Ascending aorta (tissue), 2 donors: ENCODE measurements at regions not wholly inside any gene's neighbourhood (a gene's known extent, or its start where the extent isn't known, plus 50 kb on each side); places are given as distances from the start of the nearest gene placed in this dataset.

Experiments used
- DNase-seq, 2 donors: peaks; one replicate each; pipeline ENCODE4 v3.0.0-alpha.2; 2019; ENCODE audit warnings: low spot score in 2 of 2
- H3K27ac ChIP-seq, 2 donors: fragments of 200-600 bp; sonication (generic); one replicate each; pipeline ENCODE4 v1.5.1; 2016 to 2017; ENCODE audit warnings: mild to moderate bottlenecking in 1 of 2
- H3K27me3 ChIP-seq: fragments of 200-600 bp; sonication (generic); one replicate; pipeline ENCODE4 v1.5.1; 2017
- H3K36me3 ChIP-seq, 2 donors: fragments of 200-600 bp; sonication (generic); one replicate each; pipeline ENCODE4 v1.5.1; 2016
- H3K4me1 ChIP-seq, 2 donors: fragments of 200-600 bp; sonication (generic); one replicate each; pipeline ENCODE4 v1.5.1; 2016 to 2017; ENCODE audit warnings: mild to moderate bottlenecking in 1 of 2
- H3K4me3 ChIP-seq, 2 donors: fragments of 200-600 bp; sonication (generic); one replicate each; pipeline ENCODE4 v1.5.1; 2016 to 2017; ENCODE audit warnings: mild to moderate bottlenecking in 1 of 2
- H3K9me3 ChIP-seq, 2 donors: fragments of 200-600 bp; sonication (generic); one replicate each; pipeline ENCODE4 v1.5.1; 2016
- CTCF ChIP-seq, 3 experiments: fragments of 200-600 bp in 2 of 3; fragments of 450-650 bp in 1 of 3; sonication (generic) in 2 of 3; IDR thresholded peaks; one replicate each; pipeline ENCODE4 v1.5.1; 2016 to 2019; ENCODE audit warnings: antibody characterized with exemption in 3 of 3, mild to moderate bottlenecking in 1 of 3, moderate library complexity in 1 of 3
- intact Hi-C: fragments of 100-400 bp; cut with DNase I; formaldehyde crosslinking; loops from one replicate; pipeline ENCODE4 v1.15.1; 2023

GRCh38 chr11:39960206-39960605 lies 1499.2 kb downstream of the LRRC4C start:
- no peak for DNase-seq
- intact Hi-C loops = no loop called here
- Histone ChIP-seq H3K4me1 (no peaks in the 10 kb centered on the region), H3K27ac (no peak overlapping the region), H3K36me3 (no peaks in the 10 kb centered on the region), H3K4me3 (no peak overlapping the region), H3K27me3 (no peaks in the 10 kb centered on the region), H3K9me3 (no peaks in the 10 kb centered on the region)
- no peak for TF ChIP-seq CTCF (IDR thresholded peaks at IDR 0.05)

GRCh38 chr11:39932966-39933365 lies 1526.5 kb downstream of the LRRC4C start:
- no peak overlapping the region for H3K4me3 ChIP-seq
- H3K9me3 ChIP-seq = no peaks in the 10 kb centered on the region
- H3K27ac ChIP-seq = no peak overlapping the region
- no peak for TF ChIP-seq CTCF (IDR thresholded peaks at IDR 0.05)
- intact Hi-C loops = no loop called here
- no peak for DNase-seq
- no peaks in the 10 kb centered on the region for H3K36me3 ChIP-seq
- no peaks in the 10 kb centered on the region for H3K27me3 ChIP-seq
- H3K4me1 ChIP-seq = no peaks in the 10 kb centered on the region

- intact Hi-C loops = no loop called here
- Histone ChIP-seq H3K36me3 (no peaks in the 10 kb centered on the region), H3K27ac (no peak overlapping the region), H3K4me1 (no peaks in the 10 kb centered on the region), H3K9me3 (peaks cover 0 to 5% of the 10 kb centered on the region in 2 donors), H3K4me3 (no peak overlapping the region), H3K27me3 (no peaks in the 10 kb centered on the region)
- no peak for TF ChIP-seq CTCF (IDR thresholded peaks at IDR 0.05)
- no peak for DNase-seq
These were observed 1542.2 kb downstream of the LRRC4C start for GRCh38 chr11:39917256-39917655.

GRCh38 chr11:39910087-39910486 lies 1549.4 kb downstream of the LRRC4C start:
- Histone ChIP-seq H3K4me1 (no peaks in the 10 kb centered on the region), H3K36me3 (no peaks in the 10 kb centered on the region), H3K27ac (no peak overlapping the region), H3K27me3 (no peaks in the 10 kb centered on the region), H3K4me3 (no peak overlapping the region), H3K9me3 (no peaks in the 10 kb centered on the region)
- intact Hi-C loops = no loop called here
- DNase-seq = no peak
- no peak for TF ChIP-seq CTCF (IDR thresholded peaks at IDR 0.05)

- Histone ChIP-seq H3K4me3 (no peak overlapping the region), H3K4me1 (no peaks in the 10 kb centered on the region), H3K27me3 (no peaks in the 10 kb centered on the region), H3K9me3 (no peaks in the 10 kb centered on the region), H3K27ac (no peak overlapping the region), H3K36me3 (no peaks in the 10 kb centered on the region)
- no peak for TF ChIP-seq CTCF (IDR thresholded peaks at IDR 0.05)
- intact Hi-C loops = no loop called here
- no peak for DNase-seq
These were observed 1598.5 kb downstream of the LRRC4C start for GRCh38 chr11:39860931-39861330.

- intact Hi-C loops = no loop called here
- peaks cover 0 to 8% of the 10 kb centered on the region in 2 donors for H3K9me3 ChIP-seq
- no peak overlapping the region for H3K27ac ChIP-seq
- no peaks in the 10 kb centered on the region for H3K27me3 ChIP-seq
- no peaks in the 10 kb centered on the region for H3K4me1 ChIP-seq
- H3K36me3 ChIP-seq = no peaks in the 10 kb centered on the region
- DNase-seq = no peak
- no peak for TF ChIP-seq CTCF (IDR thresholded peaks at IDR 0.05)
- no peak overlapping the region for H3K4me3 ChIP-seq
These were observed 1642.2 kb downstream of the LRRC4C start for GRCh38 chr11:39817241-39817640.
